GM19328 (cell line): ENCODE measurements at regions not wholly inside any gene's neighbourhood (a gene's known extent, or its start where the extent isn't known, plus 50 kb on each side); places are given as distances from the start of the nearest gene placed in this dataset.

Experiments used
- ATAC-seq: cut with Tn5 transposase; IDR thresholded peaks from one replicate; pipeline ENCODE4 v1.9.1; 2021; ENCODE audit warnings: mild to moderate bottlenecking, moderate library complexity; ENCODE audit not compliant: unreplicated experiment

DNA sequence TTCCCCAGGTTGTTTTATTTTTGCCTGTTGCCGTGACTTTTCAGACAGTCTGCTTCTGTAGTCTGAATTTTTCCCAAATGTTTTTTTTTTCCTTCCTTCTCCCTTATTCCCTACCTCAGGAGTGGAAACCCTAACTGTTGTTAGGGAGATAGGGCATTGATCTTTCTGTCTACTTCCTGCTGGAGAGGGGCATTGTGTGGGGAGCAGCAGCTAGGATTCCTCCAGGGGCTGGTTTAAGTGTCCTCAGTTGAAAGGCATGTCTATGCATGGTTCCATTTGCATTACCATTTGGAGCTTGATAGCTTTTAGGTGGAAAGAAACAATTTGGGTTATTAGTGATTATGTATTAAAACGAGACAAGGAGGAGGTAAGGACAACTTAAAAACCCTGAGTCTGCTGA, 383.9 kb downstream of the DCAF12L2 start:
- ATAC-seq, result no peak

DNA sequence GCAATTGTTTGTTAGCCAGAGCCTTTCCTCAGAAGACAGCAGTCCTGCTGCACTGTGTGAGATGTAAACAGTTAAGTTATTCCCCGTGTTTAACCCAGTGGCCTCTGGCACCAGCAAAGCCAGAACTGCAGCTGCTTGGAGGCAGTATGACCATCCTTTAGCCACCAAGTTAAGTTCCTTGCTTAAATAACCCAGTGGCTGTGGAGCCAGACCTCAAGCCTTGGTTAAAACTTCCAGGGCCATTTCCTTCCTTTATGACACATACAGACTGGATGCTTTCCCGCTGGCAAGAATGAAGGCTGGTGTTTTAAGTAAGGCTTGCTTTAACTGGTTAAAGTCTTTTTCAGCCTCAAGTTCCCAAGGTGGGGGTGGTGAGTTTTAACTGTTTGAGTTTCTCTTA, 379.8 kb downstream of the DCAF12L2 start:
- ATAC-seq, result no peak

DNA sequence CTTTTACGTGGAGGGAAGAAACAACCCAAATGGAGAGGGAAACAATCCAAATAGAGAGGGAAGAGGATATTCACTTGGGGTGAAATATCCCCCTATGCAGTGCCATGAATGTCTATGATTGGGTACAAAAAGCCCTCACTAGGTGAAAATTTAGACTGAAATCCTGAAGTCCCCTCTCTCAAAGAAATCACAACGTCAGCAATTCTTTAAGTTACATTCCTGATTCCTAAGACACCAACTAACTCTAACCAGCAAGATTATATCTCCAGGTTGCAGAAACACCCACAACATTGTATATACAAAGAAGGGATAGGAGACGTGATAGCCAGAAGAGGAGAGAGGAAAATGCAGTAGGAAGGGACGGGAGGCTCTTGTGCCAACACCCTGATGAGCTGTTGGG, 374.3 kb downstream of the DCAF12L2 start:
- ATAC-seq, result no peak

DNA sequence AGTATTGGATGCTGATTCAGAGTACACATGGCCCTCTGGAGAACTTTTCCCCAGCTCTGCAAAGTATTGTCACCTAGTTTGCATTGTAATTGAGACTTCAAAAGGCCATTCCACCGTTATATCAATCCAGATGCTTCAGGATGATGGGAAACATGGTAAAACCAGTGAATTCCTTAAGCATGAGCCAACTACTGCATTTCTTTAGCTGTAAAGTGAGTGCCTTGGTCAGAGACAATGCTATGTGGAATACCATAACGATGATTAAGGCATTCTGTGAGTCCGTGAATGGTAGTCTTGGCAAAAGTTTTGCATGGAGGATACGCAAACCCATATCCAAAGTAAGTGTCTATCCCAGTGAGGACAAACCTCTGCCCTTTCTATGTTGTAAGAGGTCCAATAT, 355.2 kb downstream of the DCAF12L2 start:
- ATAC-seq, result no peak

DNA sequence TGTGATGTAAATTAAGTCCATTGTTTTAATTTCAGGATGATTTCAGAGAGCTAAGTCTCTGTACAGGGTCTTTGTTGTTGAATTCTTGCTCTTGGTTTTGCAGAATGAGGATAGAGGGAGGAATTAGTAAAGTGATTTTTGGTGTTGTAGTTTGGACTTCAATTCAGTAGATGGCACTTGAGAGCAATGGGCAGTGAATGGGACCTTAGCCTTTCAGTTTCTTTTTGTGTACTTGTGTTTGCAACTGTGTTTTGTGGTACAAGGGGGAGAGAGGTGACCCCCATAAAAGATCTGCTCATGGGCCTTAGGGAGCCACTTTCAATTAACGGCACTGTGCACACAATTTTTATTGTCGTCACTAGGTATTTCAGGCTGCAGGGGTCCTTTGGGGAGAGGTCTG, 340.0 kb downstream of the DCAF12L2 start:
- no peak for ATAC-seq

DNA sequence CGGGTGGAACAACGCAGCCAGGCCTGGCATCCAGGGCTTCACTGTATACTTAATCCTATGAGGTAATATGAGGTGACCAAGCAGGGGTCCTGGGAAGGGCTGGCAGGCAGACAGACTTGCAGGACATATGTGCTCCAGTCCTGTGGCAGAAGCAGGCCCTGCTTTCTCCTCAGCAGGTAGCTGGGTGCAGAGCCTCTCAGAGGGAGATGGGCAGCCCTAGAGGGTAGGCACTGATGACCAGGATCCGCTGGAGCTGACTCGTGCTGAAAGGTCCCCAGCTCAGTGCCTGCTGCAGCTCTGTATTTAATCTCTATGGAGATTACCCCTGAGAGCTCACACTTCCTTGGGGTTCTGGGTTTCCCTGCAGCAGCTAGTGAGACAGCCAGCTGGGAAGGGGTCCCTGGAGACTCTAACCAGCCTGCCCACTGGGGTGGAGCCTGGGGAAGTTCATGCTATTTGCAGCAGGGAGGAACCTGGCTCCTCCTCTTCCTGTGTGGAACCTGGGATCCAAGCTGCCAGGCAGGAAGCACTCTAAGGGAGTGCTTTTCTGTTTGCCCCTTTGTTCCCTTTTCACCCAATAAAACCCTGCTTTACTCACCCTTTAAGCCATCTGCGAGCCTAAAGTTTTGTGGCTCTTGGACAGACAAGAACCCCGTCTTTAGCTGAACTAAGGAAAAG, 339.2 kb downstream of the DCAF12L2 start:
- ATAC-seq, result no peak

DNA sequence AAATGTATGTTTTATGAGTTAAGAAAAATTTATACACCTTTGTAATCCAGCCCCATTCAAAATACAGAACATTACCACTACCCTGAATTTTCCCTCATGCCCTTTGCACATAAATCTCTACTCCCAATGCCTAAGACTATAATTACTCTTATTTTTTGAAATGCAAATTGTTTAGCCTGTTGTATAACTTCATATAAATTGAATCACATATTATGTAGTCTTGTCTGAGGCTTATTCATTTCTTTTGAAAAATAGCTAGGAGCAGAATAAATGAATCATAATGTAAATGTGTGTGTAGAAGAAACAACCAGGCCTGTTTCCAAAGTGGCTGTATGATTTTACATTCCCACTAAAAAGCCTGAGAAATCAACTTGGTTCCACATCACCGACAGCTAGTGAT, 319.8 kb downstream of the DCAF12L2 start:
- ATAC-seq, result no peak

DNA sequence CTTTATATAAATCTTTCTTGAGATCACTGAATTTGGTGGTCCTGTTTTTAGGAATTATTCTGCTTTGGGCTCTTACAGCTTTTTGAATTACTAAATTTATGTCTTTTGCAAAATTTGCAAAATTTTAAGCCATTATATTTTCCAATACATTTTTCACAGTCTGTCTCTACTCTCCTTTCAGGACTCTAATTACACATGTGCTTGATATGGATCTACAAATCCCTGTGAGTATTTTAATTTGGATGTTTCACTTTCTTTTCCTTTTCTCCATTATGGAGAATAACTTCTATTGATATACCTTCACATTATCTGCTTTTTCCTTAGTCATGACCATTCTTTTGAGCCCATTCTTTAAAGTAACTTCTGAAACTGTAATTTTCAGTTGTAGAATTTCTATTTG, 315.4 kb downstream of the DCAF12L2 start:
- ATAC-seq, result no peak

DNA sequence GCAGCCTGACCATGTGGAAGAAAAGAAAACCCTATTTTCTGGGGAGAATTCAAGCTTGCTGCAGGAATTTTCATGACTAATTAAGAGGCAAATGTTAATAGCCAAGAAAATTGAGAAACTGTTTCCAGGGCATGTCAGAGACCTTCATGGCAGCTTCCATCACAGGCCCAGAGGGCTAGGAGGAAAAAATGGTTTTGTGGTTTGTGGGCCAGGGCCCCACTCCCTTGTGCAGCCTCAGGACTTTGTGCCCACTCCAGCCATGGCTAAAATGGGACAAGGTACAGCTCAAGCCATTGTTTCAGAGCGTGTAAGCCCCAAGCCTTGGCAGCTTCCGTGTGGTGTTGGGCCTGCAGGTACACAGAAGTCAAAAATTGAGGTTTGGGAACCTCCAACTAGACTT, 282.9 kb downstream of the DCAF12L2 start:
- ATAC-seq, result no peak

DNA sequence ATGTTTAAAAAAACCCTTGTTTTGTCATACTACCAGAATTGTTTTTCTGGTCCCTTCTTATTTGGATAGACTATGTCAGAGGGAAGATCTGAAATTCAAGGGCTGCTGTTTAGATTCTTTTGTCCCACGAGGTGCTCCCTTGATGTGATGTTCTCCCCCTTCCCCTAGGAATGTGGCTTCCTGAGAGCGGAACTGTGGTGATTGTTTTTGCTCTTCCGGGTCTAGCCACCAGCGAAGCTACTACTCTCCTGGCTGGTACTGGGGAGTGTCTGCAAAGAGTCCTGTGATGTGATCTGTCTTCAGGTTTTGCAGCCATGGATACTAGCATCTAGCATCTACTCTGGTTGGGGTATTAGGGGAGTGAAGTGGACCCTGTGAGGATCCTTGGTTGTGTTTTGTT, 271.1 kb downstream of the DCAF12L2 start:
- no peak for ATAC-seq

DNA sequence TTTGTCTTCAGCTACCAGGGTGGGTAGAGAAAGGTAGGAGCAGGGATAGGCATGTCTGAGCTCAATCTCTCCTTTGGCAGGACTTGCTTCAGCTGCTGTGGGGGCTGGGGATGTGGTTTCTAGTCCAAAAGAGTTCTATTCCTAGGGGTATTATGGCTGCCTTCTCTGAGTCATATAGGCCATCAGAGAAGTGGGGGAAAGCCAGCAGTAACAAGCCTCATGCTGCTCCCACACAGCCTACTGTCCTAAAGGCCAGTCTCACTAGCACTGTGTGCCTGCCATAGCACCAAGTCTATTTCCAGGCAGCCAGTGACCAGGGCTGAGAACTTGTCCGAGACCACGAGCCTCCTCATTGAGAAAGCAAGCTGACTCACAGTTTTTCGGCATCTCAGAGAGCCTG, 270.6 kb downstream of the DCAF12L2 start:
- ATAC-seq, result no peak

DNA sequence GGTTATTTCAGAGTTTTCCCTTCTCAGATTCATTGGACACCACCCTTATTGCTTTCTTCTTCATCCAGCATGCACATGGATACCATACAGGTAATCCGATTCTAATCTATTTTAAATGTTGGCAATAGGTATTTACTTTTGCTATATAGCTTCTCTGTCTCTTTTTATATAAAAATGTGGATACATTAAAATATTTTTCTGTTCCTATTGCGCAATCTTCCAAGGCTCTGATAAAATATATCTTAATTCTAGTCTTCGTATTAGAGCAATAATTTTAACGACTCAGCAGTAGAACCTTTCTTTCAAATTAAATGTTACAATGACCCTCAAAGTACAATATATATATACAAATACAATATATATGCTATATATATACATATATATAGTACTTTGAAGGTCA, 239.8 kb downstream of the DCAF12L2 start:
- ATAC-seq, result no peak

DNA sequence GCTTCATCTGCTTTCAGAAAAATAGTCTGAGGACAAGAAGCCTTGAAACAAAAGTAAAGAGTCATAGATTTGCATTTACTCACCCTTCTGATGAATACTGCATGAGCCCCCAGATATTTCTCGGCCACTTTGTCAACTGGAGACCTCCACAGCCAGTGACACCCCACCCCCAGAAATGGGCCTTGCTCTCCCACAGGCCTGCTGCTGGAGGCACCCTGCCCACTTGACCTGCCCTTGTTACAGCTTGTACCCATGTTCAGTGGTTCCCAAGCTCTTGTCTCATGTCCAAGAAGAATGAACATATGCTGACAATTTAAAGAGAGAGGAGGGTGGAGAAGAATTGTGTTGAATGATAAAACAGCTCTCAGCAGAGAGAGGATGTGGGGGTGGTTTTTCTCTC, 225.1 kb downstream of the DCAF12L2 start:
- no peak for ATAC-seq

DNA sequence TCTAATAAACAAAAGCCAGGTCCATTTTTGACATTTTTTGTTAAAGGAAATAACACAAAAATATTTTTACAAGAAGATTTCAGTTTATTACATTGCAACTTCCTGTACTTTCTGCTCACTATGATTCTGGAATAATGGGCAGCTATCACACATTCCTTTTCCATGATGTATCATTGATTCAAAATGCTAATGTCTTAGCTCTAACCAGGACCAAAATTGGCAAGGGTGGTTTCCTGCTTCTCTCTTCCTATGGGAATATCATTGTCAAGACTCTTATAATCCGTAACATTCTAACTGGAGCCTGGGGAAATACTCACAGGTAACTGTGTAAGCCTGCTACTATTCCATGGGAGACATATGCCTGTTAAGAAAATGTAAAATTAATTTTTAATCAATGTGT, 218.6 kb downstream of the DCAF12L2 start:
- no peak for ATAC-seq

DNA sequence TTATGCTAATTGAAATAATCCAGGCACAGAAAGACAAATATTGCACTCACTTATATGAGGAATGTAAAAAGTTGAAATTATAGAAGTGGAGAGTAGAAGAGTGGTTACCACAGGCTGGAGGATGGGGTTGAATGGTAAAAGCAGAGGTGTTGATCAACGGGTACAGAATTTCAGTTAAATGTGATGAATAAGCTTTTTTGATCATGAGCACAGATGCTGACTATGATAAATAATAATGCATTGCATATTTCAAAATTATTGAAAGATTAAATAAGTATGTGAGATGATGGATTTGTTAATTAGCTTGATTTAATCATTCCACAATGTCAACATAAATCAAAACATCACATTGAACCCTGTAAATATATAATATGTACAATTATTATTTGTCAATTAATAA, 213.1 kb downstream of the DCAF12L2 start:
- no peak for ATAC-seq

DNA sequence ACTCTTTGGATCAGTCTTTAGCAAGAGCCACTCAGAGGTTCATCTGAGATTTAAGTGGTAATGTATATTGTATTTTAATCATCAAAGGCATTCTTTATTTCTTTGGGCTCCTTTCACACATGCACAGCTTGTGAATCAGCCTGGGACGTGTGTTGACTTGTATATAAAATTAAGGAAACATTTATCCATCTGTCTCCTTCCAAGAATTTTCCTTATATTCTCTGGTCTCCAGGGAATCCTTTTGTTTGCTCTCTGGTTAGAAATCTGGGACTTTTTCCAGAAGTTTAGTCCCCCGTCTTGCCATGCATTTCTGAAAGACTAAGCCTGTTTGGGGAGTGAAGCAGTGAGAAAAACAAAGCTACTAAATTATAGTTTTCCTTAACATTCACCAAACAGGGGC, 212.3 kb downstream of the DCAF12L2 start:
- no peak for ATAC-seq

DNA sequence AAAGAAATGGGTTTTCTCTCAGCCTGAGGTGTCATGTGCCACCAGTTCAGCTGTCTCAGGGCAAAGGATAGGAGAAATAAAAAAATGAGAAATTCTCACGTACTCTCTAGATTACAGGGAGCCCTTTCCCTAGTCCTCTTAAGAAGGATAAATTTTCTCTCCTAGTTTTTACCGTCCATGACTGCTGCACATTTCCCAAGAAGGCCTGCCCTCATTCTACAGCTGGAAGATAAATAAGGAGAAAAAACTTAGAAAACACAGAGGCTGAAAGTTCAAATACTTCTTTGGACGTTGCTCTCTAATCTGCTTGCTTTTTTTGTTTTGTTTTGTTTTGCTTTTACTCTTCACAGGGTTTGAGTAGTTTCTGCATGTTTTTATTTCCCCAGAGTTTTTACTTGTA, 211.9 kb downstream of the DCAF12L2 start:
- ATAC-seq, result no peak

DNA sequence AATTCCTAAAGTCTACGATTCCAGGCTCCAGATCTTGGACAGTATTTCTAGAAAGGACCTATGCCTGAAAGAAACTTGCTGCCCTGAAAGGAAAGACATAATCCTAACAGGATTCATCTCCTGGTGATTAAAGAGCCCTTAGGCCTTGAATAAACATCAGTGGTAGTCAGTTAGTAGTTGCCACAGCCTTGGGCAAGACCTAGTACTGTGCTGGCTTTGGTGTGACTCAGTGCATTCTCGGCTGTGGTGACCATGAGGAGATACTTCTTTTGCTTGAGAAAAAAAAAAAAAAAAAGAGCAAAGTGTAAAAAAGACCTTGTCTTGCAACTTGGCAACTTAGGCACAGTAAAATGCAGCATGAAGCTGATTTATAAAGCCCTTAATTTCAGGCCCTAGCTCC, 188.2 kb downstream of the DCAF12L2 start:
- ATAC-seq, result no peak

DNA sequence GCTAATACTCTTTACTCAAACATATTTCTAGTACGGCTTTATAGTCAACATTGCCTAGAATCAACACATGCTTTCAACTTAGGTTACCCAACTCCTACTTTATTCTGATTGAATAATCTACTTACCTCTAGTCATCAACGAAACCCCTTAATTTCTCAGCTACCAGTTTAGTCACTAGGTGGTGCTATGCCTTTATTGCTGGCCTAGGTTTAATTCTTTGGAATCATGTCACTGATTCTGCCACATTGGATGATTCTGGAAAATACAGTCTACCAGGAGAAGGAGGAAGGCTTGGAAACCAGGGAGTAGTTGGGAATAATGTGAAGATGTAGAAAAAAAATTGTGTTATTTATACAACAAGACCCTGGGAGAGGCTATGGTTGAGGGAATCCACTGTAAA, 167.7 kb downstream of the DCAF12L2 start:
- no peak for ATAC-seq

DNA sequence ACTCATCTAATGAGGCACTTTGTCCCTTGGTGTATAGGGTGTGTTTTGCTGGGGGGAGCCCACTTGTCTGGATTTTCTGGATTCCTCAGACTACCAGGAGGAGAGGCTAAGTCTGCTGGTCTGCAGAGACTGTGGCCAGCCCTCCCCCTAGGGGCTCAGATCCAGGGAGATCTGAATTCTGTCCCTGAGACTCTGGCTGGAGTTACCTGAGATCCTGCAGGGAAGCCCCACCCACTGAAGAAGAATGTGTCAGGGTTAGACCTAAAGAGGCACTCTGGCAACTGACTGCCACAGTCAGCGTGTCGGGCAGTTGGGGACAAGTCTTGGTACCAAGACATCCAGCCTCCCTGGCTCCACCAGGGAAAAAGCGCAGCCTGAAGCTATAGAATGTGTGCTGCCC, 138.9 kb downstream of the DCAF12L2 start:
- no peak for ATAC-seq

DNA sequence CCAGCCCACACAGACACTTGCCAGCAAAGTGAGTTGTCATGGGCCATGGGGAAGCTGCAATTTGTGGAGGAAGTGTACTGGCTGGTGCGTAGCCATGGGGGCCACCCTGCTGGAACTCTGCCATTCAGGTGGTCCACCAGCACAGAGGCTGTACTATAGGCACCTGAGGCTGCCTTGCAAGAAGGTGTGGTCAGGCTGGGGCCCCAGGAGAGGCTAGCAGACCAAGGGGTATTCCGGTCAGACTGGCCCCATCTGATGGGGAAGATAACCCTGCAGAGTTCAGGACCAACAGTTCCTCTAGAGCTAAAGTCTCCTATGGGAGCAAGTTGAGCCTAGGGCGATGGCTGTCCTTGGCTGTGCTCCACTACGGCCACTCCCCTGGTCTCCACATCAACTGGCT, 136.1 kb downstream of the DCAF12L2 start:
- no peak for ATAC-seq

DNA sequence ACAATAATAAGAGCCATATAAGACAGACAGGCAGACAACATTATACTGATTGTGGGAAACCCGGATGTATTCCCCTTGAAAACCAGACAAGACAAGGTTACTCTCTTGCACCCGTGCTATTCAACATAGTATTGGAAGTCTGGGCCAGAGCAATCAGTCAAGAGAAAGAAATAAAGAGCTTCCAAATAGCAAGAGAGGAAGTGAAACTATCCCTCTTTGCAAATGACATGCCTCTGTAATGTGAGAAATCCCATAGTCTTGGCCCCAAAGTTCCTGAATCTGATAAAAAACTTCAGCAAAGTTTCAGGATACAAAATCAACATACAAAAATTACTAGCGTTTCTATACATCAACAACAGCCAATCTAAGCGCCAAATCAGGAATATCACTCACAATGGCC, 102.1 kb downstream of the DCAF12L2 start:
- ATAC-seq, result no peak

DNA sequence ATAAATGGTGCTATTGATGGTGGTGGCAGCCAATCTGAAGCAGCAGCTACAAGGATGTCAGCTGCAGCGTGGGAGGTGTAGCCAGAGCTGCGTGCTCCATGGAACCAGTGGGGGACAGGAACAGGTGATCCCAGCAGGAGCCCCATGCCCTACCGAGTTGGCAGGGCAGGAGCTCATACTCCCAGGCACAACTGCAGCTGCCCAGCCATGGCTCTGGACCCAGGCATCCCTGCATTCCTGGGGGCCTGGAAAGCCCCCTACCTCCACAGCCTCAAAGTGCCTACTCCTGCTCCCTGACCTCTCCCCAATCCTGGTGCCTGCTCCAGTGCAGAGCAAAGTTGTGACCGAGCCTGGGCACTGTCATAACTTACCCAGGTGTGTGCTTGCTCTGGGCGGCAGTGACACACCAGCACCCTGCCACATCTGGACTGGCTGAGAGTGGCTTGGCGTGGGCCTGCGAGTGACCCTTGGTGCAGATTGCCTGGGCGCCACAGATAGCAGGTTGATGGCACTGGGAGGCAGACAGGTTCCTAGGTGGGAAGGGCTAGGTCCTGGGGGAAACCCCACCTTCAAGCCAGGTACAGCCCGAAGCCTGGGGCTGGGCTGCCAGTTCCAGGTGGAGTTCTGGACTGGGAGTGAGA, 101.1 kb downstream of the DCAF12L2 start:
- ATAC-seq, result no peak
